Kidney epithelial cell (primary cell): ENCODE measurements at regions not wholly inside any gene's neighbourhood (a gene's known extent, or its start where the extent isn't known, plus 50 kb on each side); places are given as distances from the start of the nearest gene placed in this dataset.
"Not testable (repeated sequence)": the region's sequence is repeated elsewhere in the genome, so short reads cannot be mapped to it uniquely, and the experiment has no call there.

Experiments
- DNase-seq: peaks from one replicate; pipeline ENCODE4 v3.0.0-alpha.2; 2010; ENCODE audit warnings: low read depth
- H3K27me3 ChIP-seq: 2 replicates; pipeline ENCODE4 v1.6.0; 2011; ENCODE audit warnings: low read length; ENCODE audit not compliant: control insufficient read depth, insufficient read depth
- H3K36me3 ChIP-seq: 2 replicates; pipeline ENCODE4 v1.5.1; 2011; ENCODE audit warnings: low read length; ENCODE audit not compliant: control insufficient read depth, insufficient read depth
- H3K4me3 ChIP-seq: 2 replicates; pipeline ENCODE4 v1.5.1; 2011; ENCODE audit warnings: low read depth, mild to moderate bottlenecking, control low read depth, low read length
- TF ChIP-seq, protein P1 (sequence below): IDR thresholded peaks from 2 replicates; pipeline ENCODE4 v1.5.1; 2011; ENCODE audit warnings: mild to moderate bottlenecking, moderate library complexity, low read length, control low read depth, inconsistent platforms; ENCODE audit not compliant: insufficient read depth, poor library complexity, severe bottlenecking

DNA sequence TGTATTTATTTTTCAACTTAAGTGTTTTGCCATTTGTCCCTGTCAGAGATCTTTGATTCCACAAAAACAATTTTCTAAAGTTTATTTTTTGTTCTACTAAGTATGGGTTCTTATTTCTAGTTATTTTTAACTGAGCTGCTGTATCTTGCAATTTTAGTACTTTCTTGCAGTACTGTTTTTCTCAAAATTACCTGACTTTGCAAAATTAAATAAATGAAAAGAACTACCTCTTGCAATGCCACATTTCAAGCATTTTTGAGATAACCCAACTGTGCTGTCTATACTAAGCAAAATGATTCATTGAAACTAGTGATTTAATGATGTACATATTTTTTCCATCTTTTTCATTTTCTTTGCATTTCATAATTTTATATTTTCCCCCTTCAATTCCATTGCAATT, 71.5 kb upstream of the ADGRL2 start:
- no peak for DNase-seq
- H3K36me3 ChIP-seq = no peaks in the 10 kb centered on the region
- no peaks in the 10 kb centered on the region for H3K27me3 ChIP-seq
- TF ChIP-seq, protein P1, sequence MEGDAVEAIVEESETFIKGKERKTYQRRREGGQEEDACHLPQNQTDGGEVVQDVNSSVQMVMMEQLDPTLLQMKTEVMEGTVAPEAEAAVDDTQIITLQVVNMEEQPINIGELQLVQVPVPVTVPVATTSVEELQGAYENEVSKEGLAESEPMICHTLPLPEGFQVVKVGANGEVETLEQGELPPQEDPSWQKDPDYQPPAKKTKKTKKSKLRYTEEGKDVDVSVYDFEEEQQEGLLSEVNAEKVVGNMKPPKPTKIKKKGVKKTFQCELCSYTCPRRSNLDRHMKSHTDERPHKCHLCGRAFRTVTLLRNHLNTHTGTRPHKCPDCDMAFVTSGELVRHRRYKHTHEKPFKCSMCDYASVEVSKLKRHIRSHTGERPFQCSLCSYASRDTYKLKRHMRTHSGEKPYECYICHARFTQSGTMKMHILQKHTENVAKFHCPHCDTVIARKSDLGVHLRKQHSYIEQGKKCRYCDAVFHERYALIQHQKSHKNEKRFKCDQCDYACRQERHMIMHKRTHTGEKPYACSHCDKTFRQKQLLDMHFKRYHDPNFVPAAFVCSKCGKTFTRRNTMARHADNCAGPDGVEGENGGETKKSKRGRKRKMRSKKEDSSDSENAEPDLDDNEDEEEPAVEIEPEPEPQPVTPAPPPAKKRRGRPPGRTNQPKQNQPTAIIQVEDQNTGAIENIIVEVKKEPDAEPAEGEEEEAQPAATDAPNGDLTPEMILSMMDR = no peak
- no peak overlapping the region for H3K4me3 ChIP-seq

DNA sequence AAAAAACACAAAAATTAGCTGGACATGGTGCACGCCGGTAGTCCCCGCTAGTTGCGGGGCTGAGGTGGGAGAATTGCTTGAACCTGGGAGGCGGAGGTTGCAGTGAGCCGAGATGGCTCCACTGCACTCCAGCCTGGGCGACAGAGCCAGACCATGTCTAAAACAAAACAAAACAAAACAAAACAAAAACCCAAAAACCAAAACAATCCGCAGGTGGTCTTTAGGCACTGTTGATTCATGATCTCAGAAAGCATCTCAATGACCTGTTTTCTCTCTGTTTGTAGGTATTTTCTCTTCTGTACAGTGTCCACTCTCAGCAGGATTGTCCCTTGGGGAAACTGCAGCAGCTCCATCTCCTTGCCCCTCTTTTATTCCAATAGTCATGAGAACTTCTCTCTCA, 74.9 kb upstream of the ADGRL2 start:
- Histone ChIP-seq H3K36me3 (no peaks in the 10 kb centered on the region), H3K4me3 (no peak overlapping the region), H3K27me3 (no peaks in the 10 kb centered on the region)
- TF ChIP-seq, protein P1 = no peak
- DNase-seq = no peak

DNA sequence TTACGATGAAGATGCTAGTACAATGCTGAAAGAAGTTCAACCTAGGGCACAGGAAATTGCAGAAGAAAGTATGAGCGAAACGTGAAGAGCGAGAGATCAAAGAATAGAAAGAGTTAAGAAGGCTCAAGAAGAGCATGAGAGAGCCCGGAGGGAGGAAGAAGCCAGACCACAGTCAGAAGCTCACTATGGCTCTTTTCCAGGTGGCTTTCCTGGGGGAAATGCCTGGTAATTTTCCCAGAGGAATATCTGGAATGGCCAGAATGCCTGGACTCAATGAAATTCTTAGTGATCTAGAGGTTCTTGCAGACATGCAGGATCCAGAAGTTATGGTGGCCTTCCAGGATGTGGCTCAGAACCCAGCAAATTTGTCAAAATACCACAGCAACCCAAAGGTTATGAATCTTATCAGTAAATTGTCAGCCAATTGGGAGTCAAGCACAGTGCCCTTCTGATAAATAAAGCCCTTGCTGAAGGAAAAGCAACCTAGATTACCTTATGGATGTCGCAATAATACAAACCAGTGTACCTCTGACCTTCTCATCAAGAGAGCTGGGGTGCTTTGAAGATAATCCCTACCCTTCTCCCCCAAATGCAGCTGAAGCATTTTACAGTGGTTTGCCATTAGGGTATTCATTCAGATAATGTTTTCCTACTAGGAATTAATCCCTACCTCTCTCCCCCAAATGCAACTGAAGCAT, 78.0 kb upstream of the ADGRL2 start:
- not testable (repeated sequence) for DNase-seq, H3K27me3 ChIP-seq, H3K36me3 ChIP-seq, H3K4me3 ChIP-seq

DNA sequence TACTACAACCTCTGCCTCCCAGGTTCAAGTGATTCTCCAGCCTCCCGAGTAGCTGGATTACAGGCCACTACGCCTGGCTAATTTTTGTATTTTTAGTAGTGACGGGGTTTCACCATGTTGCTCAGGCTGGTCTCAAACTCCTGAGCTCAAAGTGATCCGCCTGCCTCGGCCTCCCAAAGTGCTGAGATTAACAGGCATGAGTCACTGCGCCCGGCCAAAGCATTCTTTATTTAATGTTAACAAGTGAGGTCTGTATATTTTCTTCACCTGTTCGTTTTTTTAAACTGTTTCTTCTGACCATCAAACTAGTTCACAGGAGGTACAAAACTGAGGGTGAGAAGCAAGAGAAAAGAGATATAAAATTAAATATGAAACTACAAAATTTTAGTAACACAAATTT, 80.5 kb upstream of the ADGRL2 start:
- DNase-seq, H3K4me3 ChIP-seq, H3K36me3 ChIP-seq, H3K27me3 ChIP-seq: not testable (repeated sequence)

DNA sequence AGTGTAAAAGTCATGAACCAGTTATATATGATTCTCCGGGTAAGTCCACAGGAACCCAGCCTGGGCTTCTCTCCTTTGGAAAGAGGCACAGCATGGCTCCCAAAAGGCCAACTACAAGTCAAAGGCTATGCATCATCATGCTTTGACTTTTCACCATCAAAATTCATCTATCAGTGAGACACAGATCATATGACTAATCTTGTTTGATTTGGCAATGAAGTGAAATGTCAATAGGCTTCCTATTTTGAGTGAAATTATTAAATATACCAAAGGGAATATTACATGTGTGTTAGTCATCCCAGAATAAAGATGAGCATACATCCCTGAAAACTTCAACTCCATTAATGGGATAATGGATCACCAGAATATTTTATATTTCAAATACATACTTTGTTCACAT, 83.5 kb upstream of the ADGRL2 start:
- TF ChIP-seq, protein P1 = no peak
- DNase-seq = no peak

DNA sequence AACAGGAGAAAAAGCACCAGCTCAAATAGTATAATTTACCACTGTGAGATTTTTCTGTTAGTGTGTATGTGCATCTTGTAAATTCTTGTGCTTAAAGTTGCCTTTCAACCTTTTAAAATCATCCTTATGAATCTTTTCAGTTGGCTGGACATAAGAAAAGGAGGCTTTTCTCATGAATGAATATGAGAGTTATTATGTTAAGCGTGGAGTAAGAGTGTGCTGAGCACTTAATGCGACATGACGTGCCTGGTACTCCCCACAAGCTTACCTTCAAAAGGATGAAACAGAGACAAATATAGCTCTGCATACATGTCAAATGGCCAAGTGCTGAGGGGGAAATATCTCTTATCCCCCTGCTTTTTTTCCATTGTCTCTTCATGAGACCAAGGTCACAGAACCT, 85.3 kb upstream of the ADGRL2 start:
- H3K4me3 ChIP-seq = no peak overlapping the region
- TF ChIP-seq, protein P1 = no peak
- no peaks in the 10 kb centered on the region for H3K36me3 ChIP-seq
- H3K27me3 ChIP-seq = no peaks in the 10 kb centered on the region
- no peak for DNase-seq

More for the DNA sequence above, 83.5 kb upstream of the ADGRL2 start:
- Histone ChIP-seq H3K27me3 (no peaks in the 10 kb centered on the region), H3K4me3 (no peak overlapping the region), H3K36me3 (no peaks in the 10 kb centered on the region)

DNA sequence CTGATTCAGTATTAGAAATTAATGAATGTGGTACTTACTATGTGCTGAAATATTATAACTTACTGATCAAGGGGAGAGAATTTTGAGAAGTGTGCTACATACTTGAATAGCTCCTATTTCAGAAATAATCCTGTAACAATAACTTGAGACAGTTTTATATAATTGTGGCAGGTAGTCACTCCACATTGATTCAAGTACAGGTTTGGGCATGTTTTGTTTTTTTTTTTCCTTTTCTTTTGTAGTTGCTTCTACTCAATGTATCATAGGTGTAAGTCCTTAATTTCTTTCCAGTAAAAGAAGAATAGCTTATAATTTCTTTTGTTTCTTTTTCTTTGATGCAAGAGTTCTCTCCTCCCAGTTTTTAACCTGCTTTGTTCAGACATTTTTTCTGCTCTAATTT, 86.1 kb upstream of the ADGRL2 start:
- no peak for DNase-seq
- Histone ChIP-seq H3K4me3 (no peak overlapping the region), H3K36me3 (no peaks in the 10 kb centered on the region), H3K27me3 (no peaks in the 10 kb centered on the region)
- TF ChIP-seq, protein P1 = no peak
